Epithelial cell of proximal tubule (primary cell): ENCODE measurements at regions not wholly inside any gene's neighbourhood (a gene's known extent, or its start where the extent isn't known, plus 50 kb on each side); places are given as distances from the start of the nearest gene placed in this dataset.

Experiments
- DNase-seq: peaks from one replicate; pipeline ENCODE4 v3.0.0-alpha.2; 2011; ENCODE audit warnings: low read depth
- H3K4me3 ChIP-seq: 2 replicates; pipeline ENCODE4 v1.5.1; 2011; ENCODE audit warnings: low read depth, mild to moderate bottlenecking, low read length
- TF ChIP-seq, protein P1 (sequence below): conservative IDR thresholded peaks from 2 replicates; pipeline ENCODE4 v1.5.1; 2012; ENCODE audit warnings: low read depth, mild to moderate bottlenecking, low read length

DNA sequence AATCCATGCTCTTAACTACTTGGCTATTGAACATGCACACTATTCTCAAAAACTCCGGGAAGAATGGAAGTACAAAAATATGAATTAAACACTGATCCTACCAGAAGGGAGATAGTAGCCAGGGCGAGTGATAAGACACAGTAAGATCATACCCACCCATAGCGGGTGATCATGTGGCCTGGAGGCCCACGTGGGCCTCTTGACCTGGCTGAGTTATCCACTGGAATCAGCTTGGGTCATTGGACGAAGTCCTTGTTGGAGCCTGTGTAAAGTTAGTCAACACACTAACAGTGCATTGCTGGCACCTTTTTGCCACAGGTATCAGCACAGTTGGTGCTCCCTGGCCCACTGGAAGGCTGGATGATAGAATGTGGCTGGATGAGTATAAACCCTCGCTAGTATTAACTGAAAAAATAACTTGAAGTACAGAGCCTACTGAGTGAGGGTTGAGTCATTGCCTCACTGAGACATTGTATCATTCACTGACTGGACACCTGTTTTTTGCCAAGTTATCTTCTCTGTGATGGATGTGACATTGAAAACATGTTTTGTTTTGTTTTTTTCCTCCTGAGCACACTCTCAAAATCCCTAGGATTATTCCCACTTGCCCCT, 149.2 kb upstream of the FUT8 start:
- no peak for DNase-seq
- no peak overlapping the region for H3K4me3 ChIP-seq
- TF ChIP-seq, protein P1, sequence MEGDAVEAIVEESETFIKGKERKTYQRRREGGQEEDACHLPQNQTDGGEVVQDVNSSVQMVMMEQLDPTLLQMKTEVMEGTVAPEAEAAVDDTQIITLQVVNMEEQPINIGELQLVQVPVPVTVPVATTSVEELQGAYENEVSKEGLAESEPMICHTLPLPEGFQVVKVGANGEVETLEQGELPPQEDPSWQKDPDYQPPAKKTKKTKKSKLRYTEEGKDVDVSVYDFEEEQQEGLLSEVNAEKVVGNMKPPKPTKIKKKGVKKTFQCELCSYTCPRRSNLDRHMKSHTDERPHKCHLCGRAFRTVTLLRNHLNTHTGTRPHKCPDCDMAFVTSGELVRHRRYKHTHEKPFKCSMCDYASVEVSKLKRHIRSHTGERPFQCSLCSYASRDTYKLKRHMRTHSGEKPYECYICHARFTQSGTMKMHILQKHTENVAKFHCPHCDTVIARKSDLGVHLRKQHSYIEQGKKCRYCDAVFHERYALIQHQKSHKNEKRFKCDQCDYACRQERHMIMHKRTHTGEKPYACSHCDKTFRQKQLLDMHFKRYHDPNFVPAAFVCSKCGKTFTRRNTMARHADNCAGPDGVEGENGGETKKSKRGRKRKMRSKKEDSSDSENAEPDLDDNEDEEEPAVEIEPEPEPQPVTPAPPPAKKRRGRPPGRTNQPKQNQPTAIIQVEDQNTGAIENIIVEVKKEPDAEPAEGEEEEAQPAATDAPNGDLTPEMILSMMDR: no peak

DNA sequence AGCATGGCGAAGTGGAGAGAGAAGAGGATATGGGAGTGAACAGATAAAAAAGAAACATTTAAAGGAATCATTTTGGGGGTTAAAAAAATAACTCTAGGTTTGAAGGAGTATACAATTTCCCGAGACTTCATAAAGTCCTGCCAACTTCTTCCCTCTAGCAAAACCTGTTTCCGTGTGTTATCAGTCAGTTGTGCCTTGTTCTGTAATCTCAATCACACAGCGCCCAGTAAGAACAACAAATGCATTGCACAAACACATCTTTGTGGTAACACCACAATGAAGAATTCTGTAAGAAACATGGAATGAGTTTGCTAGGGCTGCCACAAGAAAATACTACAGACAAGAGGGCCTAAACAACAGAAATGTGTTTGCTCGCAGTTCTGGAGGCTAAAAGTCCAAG, 144.7 kb upstream of the FUT8 start:
- no peak overlapping the region for H3K4me3 ChIP-seq
- no peak for DNase-seq
- TF ChIP-seq, protein P1: no peak

DNA sequence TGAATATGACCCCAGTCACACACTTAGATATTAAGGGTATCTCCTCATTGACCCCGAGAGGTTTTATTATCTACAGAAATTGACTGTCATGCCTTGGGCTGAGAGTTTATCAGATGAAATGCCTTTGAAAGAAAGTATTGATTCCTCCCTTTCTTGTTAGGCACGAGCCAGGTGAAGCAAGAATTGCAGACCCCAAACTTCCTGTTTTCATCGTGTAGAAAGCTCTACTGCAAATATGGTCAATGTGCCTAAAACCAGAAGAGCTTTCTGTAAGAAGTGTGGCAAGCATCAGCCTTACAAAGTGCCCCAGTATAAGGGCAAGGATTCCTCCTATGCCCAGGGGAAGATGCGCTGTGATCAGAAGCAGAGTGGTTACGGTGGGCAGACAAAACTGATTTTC, 143.9 kb upstream of the FUT8 start:
- no peak overlapping the region for H3K4me3 ChIP-seq
- no peak for DNase-seq
- TF ChIP-seq, protein P1: no peak

DNA sequence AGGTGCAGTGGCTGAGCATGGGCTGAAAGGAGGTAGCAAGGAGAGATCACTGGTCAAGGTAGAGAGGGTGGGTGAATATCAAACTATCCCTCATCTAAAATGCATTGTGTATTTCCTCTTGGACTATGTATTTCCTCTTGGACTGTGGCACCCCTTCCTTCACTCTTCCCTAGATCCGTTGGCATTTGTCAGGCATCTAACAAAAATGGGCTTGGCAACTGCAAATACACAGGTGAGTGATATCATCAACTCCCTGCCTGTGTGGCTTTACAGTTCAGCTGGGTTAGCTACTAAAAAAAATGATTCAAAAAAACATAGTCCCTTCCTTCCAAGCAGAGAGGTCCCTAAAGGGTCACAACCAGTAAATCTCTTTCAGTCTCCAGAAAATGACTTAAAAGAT, 142.8 kb upstream of the FUT8 start:
- DNase-seq: no peak
- TF ChIP-seq, protein P1: no peak

DNA sequence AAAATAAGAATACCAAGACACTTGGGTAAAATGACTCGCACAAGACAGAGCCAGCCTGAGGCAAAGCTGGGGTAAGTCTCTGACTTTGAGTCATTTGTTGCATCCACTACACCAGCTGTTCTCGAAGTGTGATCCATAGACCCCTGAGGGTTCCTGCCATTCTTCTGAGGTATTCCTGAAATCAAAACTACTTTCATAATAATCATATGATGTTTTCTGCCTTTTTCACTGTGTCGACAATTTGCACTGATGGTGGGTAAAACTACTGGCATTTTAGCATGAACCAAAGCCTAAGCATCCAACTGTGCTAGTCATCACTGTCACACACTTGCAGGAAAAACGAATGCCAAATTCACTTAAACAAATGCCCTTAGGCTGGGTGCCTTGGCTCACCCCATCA, 135.5 kb upstream of the FUT8 start:
- TF ChIP-seq, protein P1: no peak
- no peak overlapping the region for H3K4me3 ChIP-seq
- no peak for DNase-seq

More for the DNA sequence above, 142.8 kb upstream of the FUT8 start:
- no peak overlapping the region for H3K4me3 ChIP-seq

DNA sequence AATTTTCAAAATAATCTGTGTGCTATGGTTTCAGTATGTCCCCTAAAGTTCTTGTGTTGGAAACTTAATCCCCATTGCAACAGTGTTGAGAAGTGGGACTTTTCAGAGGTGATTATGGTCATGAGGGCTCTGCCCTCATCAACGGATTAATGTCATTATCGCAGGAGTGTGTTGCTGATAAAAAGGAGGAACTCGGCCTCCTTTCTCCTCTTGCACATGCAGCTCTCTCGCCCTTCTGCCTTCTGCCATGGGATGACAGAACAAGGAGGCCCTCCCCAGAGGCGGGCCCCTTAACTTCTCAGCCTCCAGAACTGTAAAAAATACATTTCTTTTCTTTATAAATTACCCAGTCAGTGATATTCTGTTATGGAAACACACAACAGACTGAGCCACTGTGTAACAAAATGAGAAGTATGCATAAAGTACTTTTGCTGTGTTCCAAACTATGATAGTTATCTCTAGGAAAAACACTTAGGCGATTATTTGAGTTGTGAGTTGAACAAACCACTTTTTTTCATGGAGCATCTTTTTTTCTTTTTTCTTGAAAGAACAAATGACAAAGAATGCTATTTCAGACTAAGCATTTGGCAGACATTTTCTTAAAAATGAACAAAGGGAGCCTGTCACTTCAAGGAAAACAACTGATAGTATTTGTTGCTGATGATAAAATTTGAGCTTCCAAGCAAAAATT, 134.8 kb upstream of the FUT8 start:
- DNase-seq: no peak
- TF ChIP-seq, protein P1: no peak

DNA sequence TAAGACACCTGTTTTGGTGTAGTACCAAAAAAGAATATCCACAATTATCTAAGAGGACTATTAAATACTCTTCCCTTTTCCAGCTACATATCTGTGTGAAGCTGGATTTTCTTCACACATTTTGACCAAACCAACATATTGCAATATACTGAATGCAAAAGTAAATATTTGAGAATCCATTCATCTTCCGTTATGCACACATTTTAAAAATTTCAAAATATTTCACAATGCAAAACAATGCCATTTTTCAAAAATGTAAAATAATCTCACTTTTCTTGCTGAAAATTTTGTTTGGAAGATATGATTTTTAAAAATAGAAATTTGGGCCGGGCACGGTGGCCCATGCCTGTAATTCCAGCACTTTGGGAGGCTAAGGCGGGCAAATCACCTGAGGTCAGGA, 133.9 kb upstream of the FUT8 start:
- no peak for DNase-seq

More for the DNA sequence above, 134.8 kb upstream of the FUT8 start:
- H3K4me3 ChIP-seq: no peak overlapping the region

More for the DNA sequence above, 133.9 kb upstream of the FUT8 start:
- no peak overlapping the region for H3K4me3 ChIP-seq
- TF ChIP-seq, protein P1: no peak
